Bone marrow (tissue), 2 donors: ENCODE measurements at regions not wholly inside any gene's neighbourhood (a gene's known extent, or its start where the extent isn't known, plus 50 kb on each side); places are given as distances from the start of the nearest gene placed in this dataset.
"Not testable (repeated sequence)": the region's sequence is repeated elsewhere in the genome, so short reads cannot be mapped to it uniquely, and the experiment has no call there.

Experiments used
- DNase-seq, 2 donors: peaks; one replicate each; lab custom pipeline; 2025; lab: John Stamatoyannopoulos, UW

DNA sequence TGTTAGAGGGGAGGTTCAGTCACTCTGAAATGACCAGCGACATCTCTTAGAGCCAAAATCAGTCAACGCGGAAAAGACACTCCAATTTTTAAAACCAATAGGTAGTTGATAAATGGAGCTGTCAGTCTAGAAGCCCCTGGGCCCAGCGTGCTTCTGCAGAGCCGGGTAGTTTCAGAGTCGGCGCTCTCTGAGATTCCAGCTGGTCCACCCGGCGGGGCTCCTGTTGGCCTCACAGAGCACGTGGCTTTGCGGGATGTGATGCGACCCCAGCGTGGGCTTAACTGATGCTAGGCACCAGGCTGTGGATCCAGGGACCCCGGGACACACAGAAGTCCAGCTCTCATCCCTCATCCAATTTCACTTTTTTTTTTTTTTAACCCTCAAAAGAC, 245.9 kb downstream of the BCL2L11 start:
- DNase-seq: not testable (repeated sequence)

DNA sequence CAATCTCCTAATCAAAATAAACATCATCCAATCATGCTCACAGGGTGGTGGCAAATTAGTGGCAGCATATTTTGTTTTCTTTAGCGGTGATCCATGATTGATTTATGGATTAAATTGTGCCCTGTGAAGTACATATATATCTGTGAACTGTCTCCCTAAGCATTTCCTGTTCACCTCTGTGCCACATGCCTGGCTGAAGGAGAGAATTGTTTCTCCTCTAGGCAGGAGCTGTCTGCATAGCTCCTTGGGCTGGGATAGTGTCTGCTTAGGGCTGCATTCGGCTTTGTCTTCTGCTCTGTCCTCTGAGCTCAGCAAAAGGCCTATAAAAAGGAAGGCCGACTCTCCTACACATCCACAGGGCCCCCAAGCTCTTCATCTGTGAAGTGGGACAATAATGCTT, 246.4 kb downstream of the BCL2L11 start:
- DNase-seq: not testable (repeated sequence)

DNA sequence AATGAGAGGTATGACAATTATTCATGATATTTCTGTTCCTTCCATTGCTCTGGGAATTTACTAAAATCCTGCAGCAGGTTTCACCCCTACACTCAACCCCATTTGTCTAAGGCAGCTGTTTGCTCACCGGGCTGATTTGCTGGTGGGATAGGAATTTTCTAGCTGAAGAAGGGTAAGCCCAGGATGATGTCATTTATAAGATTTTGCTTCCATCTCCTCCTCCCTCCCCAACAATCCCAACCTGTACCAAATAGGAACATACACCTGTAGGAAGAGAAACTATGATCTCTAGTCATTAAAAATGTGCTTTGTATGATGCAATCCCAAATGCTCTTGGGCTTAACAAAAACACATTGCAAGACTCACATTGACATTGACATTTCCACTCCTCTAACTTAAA, 247.2 kb downstream of the BCL2L11 start:
- not testable (repeated sequence) for DNase-seq

DNA sequence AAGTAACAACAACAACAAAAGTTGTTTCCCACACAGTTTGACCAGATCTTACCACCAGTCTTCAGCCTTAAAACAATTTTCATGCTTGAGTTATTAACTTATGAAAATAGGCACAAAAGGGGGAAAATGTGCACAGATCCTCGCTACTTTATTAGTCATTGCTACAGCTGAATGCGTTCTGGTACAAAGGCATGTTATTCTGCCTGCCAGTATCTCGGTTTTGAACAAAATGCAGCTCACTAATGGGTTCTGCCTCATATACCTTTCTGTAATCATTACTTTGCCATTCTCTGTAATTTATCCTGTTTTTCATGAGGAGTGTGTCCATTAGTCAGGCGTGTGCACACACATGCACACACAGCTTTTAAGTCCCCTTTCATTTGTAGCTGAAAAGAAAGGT, 247.6 kb downstream of the BCL2L11 start:
- DNase-seq: not testable (repeated sequence)

DNA sequence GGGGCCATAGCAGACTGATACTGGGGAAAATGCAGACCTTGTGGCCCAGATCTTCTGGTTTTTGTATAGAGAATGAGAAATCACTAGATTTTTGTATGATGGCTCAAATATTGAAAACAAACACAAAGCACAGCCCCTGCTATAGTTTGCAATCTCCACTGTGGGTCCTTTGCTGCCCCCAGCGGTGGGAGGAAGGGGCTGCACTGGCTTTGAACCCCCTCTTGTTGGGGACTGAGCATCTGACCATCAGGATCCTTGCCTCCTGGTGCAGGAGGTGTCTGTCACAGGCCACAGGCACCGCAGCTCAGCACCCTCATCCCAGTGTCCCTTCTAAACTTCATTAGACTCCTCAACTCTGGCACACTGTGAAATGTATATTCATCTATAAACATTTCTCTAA, 252.3 kb downstream of the BCL2L11 start:
- not testable (repeated sequence) for DNase-seq

DNA sequence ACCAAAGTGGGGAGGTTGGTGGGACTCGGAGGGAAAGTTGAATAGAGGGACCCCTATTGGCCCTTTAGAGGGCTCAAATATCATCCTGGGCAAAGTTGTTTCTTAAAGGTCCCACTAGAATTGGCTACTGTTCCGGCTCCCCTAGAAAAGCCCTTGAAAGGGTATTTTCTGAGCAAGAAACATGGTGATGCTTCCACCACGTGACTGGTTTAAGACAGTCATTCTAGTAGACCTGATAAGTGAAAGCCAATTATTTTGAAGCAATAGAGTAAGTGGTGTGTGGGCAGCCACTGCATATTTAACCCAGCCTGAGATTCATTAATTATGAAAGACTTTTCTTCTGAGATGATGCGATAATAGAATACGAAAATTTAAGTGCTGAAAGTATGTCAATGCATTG, 253.3 kb downstream of the BCL2L11 start:
- DNase-seq: not testable (repeated sequence)

DNA sequence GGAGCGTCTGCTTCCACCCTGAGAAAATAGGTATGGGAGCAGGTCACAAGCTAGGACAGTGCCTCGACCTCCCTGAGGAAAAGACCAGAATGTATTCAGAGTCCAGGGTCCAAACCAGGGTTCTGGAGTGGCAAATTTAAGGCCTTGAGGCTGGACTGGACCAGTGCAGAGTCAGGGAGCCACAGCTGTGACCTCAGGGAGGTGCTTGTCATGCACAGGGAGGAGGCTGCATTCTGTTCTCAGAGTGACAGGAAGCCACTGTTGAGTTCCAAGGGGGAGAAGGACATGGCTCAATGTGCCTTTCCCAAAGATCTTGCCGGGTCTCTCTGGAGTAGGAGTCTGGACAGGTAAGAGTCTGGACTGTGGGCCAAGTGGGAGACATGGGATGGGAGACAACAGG, 254.0 kb downstream of the BCL2L11 start:
- not testable (repeated sequence) for DNase-seq

DNA sequence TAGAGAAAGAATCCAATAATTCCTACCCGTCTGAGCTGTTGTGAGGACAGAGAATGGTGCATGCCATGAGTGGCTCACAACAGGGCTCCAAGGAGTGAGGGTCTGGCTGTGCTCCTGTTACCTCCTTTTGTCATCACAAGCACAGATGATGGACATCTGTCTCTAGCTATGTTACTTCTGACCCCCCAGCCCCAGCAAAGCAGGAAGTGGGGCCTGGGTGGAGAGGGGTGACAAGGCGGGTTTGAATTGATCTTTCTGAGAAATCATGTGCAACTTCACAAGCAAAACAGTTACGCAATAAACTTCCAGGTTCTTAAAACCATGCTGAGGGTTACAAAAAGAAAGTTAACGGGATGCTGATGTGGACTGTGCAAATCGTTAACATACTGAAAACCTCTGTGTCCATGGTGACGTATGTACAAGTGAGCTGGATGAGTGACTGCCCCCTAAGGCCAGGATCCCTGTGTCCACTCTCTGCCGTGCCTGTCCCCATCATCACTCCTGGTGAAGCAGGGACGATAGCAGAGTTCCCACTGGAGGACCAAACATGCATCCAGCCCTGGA, 254.7 kb downstream of the BCL2L11 start:
- not testable (repeated sequence) for DNase-seq

DNA sequence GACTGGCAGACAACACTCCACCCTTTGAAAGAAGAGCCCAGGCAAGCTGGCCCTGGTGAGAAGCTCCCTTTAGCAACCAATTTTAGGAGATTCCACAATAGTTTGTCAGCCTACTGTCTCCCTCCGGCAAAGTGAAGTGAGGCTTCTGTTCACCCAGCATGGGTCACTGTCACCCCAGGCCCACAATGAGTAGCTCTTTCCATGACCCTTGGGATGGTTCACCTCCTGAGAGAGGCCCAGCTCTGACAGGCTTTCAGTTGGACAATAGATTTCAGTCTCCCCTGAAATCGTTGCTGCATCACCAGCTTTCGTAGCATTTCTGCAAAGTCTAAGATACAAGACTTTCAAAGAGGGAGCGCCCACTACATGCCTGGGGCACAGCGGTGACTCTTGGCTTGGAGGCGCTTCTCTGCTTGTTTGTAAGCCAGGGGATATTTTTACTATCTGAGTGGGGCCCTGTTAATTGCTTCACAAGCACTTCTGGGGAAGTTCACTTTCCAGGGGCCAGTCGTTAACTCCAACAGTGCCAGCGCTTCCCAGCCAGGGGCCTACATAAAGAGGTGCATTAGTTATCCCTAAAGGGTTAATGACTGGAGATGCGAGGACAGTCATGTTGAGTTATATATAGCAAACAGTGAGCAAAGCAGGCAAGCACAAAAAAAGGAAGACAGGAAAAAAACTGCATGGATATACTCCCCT, 255.7 kb downstream of the BCL2L11 start:
- DNase-seq: not testable (repeated sequence)

DNA sequence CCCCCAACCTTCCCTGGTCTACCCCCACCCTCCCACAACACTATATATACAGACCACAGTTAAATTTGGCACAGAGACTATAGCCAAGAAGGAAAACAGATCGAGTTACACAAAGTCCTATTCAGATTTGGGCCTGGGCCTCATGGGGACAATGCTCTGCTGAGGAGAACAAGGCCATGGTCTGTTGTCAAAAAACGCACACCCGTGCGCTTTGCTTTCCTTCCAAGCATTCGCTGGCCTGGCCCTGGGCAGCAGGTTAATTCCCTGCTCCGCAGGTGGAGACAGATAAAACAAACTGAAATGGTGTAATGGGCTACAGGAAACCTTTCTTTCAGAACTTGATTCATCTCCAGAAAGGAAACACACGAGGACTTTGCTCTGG, 256.2 kb downstream of the BCL2L11 start:
- DNase-seq: not testable (repeated sequence)

DNA sequence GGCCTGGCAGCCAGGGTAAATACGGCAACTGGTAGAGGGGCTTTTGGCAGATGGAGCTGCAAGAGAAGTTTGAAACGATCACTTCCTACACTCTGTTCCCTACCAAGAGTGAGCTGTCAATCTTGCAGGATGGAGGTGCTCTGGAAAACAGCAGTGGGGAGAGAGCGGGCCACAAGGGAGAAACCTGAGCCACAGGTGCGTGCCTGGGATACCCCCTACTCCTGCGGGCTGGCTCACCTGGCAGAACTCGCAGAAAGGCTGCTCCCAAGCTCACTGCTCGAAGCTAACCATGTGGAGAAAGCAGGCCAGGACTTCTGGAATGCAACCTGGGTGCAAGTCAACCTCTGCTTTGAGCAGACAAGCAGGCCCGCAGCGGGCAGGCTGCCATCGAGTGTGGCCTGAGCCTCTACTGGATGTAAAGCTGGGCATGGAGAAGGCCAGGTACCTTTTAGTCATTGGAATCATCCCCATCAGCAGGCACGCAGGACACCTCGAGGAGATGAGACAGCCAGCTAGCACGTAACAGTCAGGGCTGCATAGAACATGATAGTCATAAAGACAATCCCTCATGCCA, 256.8 kb downstream of the BCL2L11 start:
- not testable (repeated sequence) for DNase-seq

DNA sequence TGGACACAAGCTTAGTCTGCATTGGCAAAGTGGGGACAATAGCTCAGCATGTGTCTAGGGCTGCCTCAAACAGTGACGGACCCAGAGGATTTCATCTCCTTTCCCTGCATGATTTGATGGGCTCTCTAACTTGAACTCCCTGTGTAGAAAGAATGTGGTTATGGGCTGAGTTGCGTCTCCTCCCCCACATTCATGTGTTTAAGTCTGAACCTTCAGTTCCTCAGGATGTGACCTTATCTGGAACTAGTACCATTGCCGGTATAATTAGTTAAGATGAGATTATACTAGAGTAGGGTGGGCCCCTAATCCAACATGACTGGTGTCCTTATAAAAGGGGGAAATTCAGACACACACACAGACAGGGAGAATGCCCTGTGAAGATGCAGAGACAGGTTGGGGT, 257.6 kb downstream of the BCL2L11 start:
- not testable (repeated sequence) for DNase-seq

DNA sequence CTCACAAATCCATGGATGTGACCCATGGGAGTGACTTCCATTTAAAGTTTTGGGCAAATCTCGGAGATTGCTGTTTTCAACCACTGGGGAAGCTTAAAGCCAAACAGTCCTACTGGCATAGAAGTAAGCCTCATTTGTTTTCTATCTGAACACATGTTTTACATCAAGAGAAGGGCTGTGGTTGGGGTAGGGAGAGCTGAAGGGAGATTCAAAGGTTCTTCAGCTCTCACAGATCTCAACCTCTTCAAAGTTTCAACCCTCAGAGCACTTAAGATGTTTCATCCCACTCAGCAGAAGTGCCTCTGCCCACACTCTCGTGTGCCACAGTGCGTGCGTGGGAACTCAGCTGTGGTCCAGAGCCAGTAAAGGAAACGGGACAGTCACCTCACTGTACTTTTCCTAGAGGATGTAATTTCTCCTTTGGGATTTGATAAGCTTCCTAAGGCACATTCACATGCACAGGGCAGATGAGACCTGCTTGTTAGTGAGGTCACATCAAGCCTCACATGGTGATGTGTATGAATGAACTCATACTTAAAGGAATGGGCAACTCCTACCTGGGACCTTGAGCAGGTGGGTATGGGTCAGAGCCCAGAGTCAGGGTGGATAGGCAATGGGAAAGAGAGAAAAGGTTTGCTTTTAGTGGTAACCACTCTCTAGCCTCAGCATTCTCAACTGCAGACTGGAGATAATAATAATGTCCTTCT, 260.2 kb downstream of the BCL2L11 start:
- DNase-seq: not testable (repeated sequence)

DNA sequence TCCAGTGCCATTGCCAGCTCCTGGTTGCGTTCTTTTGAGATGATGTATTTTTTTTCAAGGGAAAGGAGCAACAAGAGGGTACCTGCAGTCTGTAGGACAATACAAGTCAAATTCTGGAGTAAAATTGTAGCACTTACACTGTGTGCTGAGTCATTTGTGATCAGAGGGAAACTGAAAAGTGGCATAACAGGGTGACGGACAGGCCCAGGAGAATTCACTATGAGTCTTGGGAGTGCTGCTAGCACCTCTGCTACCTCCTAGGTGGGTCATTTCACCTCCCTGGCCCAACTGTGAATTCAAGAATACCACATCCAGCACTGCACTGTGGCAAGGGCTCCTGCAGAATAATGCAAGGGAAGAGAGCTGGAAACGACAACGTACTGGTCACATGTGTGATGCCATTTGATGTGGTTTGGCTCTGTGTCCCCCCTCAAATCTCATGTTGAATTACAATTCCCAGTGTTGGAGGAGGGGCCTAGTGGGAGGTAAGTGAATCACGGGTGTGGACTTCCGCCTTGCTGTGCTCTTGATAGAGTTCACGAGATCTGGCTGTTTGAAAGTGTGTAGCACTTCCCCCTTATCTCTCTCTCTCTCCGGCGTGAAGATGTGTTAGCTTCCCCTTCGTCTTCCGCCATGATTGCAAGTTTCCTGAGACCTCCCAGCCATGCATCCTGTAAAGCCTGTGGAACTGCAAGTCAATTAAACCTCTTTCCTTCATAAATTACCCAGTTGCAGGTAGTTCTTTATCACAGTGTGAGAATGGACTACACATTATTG, 261.0 kb downstream of the BCL2L11 start:
- not testable (repeated sequence) for DNase-seq

DNA sequence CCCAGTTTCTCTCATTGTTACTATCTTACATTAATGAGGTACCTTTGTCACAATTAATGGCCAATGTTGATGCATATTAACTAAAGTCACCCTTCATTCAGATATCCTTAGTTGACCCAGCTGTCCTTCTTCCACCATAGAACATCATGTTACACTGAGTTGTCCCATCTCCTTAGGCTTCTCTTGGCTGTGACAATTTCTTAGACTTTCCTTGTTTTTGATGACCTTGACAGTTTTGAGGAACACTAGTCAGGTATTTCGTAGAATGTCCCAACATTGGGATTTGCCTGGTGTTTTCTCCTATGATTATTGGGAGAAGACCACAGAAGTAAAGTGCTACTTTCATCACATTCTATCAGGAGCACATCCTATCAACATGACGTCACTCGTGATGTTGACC, 261.8 kb downstream of the BCL2L11 start:
- DNase-seq: not testable (repeated sequence)

DNA sequence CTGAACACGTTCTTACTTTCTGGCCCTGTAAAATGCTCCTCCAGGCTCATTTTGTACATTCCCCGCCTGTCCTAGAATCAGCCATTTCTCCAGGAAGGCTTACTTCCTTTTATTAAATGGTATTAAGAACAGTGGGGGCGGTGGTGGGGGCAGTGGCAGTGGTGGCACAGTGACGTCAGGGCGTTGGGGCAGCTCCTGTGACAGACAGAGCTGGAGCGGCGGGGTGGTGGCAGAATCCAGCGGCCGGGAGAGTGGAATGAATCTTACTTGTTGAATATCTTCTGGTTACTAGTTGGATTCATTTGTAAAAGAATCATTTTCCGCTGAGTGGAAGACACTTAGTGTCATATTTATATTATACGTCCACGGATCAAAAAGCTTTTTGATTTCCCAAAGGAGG, 262.6 kb downstream of the BCL2L11 start:
- DNase-seq: not testable (repeated sequence)

DNA sequence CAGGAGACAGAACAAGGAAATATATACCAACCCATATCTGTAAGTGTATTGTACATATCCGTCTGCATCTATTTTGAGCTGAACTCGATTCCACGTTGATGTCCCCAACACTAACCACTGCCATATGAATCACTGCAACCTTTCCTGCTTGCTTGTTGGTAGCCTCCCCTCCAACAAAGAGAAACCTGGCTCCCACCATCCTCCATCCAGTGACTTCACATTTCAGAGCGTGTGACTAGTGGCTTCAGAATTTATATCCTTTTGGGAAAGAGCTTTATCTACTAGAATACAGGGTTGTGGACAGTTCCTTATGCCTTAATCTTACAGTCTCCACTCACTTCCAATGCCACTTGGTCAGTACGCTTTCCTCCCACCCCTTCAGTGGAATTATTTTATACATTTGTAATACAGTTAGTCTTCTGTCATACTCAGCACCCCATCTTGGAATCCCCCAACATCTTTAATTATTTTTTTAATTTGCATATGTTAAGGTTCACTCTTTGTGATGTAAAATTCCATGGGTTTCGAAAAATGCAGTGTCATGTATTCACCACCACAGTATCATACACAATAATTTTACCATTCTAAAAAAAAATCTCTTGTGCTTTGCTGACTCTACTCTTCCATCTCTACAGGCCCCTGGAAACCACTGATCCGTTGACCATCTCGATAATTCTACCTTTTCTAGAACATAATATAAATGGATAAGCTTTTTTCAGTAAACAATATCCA, 264.7 kb downstream of the BCL2L11 start:
- DNase-seq: not testable (repeated sequence)

DNA sequence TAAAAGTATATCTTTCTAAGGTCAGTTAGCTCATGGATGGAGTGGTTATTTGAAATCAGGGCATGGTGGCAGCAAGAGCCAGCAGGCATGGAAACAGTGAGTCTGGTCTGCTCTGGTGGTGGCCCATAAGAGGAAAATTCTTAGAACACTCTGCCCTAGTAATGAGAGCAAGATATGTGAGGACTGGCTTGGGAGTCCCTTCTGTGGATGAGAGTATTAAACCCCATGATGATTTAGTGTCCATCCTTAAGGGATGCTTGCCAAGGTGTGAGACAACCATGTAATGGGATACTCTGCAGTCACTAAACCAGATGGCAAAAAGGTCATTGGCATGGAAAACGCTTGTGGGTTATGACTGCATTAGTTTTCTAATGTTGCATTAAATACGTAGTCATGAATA, 269.9 kb downstream of the BCL2L11 start:
- not testable (repeated sequence) for DNase-seq

DNA sequence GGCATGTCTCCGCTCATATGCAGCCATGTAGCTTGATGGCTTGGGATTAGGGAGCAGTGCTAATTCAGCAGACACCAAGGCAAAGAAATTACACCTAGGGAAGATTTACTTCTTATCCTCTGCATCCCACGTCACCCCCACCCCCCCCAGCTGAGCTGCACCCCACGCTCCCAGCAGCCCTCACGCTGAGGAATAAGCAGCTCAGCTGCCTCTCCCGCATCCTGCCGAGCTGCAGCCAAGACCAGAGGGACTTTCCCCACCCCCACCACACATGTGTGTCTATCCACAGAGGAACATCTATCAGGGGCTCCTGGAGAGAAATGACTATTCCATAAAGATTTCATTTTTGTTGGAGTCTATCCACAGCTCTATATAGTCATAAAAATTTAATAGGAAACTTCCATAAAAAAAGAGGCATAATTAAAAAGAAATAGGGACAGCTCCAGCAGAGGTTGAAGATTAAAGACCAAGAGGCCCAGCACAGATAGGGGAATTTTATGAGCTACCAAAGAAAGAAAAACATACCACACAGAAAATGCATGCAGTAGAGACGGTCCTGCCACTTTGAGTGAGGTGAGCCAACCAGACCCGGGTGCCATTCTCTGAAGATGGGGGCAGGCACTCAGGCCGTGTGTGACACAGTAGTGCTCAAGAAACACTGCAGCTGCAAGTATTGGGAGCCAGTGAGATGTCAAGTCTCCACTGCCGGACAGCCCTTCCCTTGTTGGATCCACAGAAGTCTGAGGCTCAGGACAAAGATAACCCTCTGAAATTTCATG, 274.8 kb downstream of the BCL2L11 start:
- DNase-seq: not testable (repeated sequence)

DNA sequence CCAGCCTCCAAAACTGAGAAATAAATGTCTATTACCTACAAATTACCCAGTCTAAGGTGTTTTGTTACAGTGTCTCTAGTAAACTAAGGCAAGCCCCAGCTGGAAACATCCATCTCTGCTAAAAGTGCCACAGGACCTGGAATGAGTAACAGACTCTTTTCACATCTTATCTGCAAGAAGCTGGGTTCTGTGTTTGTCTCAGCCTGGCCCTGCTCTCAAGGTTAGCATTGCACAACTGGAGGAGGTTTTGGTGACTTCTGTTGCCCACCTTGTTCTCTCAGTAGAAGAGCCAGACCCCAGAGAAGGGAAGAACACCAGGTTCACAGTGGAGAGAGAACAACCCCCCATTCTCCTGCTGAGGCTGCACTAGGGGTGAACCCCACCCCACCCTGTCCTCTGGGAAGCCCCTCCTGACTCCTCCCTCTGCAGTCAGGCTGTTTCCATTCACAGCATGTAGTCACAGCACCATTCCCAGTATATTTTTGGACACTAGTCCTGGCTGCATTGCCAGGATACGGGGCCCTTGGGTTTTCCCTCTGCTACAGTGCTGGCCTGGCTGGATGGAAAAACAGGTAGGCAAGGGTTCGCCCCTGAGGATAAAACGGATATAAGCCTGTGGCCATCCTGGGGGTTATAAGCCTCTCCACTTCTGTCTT, 280.0 kb downstream of the BCL2L11 start:
- DNase-seq: not testable (repeated sequence)
